ENCODE measurements at regions not wholly inside any gene's neighbourhood (a gene's known extent, or its start where the extent isn't known, plus 50 kb on each side); places are given as distances from the start of the nearest gene placed in this dataset.

DNA sequence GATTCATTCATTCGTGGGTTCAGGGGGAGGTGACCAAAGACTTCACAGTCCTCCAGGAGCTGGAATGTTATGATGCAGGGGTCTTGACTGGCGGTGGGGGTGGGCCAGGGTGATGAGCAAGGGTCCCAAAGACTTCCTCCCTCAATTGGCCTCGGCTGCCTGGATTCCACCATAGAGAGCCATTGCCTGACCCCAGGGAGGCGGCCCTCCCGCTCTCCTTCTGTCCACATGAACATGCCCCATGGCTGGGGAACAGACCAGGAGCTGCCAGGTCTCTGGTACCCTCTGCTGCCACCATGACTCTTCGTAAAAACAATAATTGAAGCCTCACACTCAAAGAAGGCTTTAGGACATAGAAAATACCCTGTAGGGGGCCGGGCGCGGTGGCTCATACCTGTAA, 102.5 kb upstream of the CASZ1 start:
- no peak for FAIRE-seq
- TF ChIP-seq POLR2A (IDR thresholded peaks at IDR 0.05; ENCODE audit: control extremely low read depth in 1 of 2, low read depth in 2 of 2, low read length in 2 of 2) (no peak), TAF1 (IDR thresholded peaks at IDR 0.05; ENCODE audit: low read depth, low read length) (no peak), SP1 (IDR thresholded peaks at IDR 0.05; ENCODE audit: low read depth, low read length) (no peak), EZH2 (IDR thresholded peaks at IDR 0.05; ENCODE audit: low read depth, low read length, severe bottlenecking) (no peak), YY1 (IDR thresholded peaks at IDR 0.05; ENCODE audit: low read depth, low read length) (no peak), RNF2 (IDR thresholded peaks at IDR 0.05; ENCODE audit: borderline replicate concordance, low read depth, low read length, missing control alignments, poor library complexity, severe bottlenecking) (no peak), CTBP2 (IDR thresholded peaks at IDR 0.05; ENCODE audit: borderline replicate concordance, insufficient read depth, insufficient read length, low read length) (no peak), FOSL1 (IDR thresholded peaks at IDR 0.05; ENCODE audit: insufficient read depth, low read depth, low read length) (no peak), JUN (IDR thresholded peaks at IDR 0.05; ENCODE audit: low read depth, low read length) (no peak), BRCA1 (IDR thresholded peaks at IDR 0.05; ENCODE audit: low read depth, low read length) (no peak), SP4 (IDR thresholded peaks at IDR 0.05; ENCODE audit: low read length) (no peak), SUZ12 (IDR thresholded peaks at IDR 0.05; ENCODE audit: low read length) (no peak)
- TF ChIP-seq, protein P1, sequence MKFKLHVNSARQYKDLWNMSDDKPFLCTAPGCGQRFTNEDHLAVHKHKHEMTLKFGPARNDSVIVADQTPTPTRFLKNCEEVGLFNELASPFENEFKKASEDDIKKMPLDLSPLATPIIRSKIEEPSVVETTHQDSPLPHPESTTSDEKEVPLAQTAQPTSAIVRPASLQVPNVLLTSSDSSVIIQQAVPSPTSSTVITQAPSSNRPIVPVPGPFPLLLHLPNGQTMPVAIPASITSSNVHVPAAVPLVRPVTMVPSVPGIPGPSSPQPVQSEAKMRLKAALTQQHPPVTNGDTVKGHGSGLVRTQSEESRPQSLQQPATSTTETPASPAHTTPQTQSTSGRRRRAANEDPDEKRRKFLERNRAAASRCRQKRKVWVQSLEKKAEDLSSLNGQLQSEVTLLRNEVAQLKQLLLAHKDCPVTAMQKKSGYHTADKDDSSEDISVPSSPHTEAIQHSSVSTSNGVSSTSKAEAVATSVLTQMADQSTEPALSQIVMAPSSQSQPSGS (IDR thresholded peaks at IDR 0.05; ENCODE audit: low read length), result no peak

More for the DNA sequence above, 102.5 kb upstream of the CASZ1 start:
- no peak overlapping the region for H3K9ac ChIP-seq (replicated peaks in 1 of 4; ENCODE audit: extremely low read depth in 1 of 4, low read depth in 3 of 4, low read length in 3 of 4)
- POLR2A ChIA-PET (ENCODE audit: partially characterized antibody), result no interaction called here
- H2BK15ac ChIP-seq (ENCODE audit: low read length), result no peak overlapping the region
- no peaks in the 10 kb centered on the region for H3K79me2 ChIP-seq (ENCODE audit: control insufficient read depth in 1 of 2, insufficient read depth in 2 of 2, low read length in 2 of 2)
- 84% methylated on average over 9 of the region's 9 CpGs; no CpG with 5 or more reads in 1 of the 2 experiments for WGBS, 2 experiments (ENCODE audit: extremely low coverage in 1 of 2, insufficient coverage in 1 of 2, insufficient read length in 1 of 2, insufficient replicate concordance in 2 of 2, low coverage in 1 of 2, low lambda C conversion rate in 2 of 2, missing lambda C conversion rate in 1 of 2)
- H3K18ac ChIP-seq (ENCODE audit: extremely low read depth, low read length), result no peak overlapping the region
- no peak overlapping the region for H4K91ac ChIP-seq (replicated peaks; ENCODE audit: insufficient read length, low read length)
- H3K9me3 ChIP-seq (ENCODE audit: insufficient read depth in 2 of 2, low read depth in 1 of 2, low read length in 1 of 2), result no peaks in the 10 kb centered on the region
- H3K79me1 ChIP-seq (ENCODE audit: low read depth, low read length), result no peaks in the 10 kb centered on the region
- H3K27ac ChIP-seq (ENCODE audit: low read depth, low read length), result no peak overlapping the region
- H3K36me3 ChIP-seq (ENCODE audit: control insufficient read depth in 2 of 4, insufficient read depth in 4 of 4, low read length in 3 of 4), result no peaks in the 10 kb centered on the region
- no peak overlapping the region for H2BK5ac ChIP-seq (ENCODE audit: low read depth, low read length)
- H2AFZ ChIP-seq (ENCODE audit: low read length), result no peak overlapping the region
- H3K23ac ChIP-seq (ENCODE audit: insufficient read length), result no peak overlapping the region
- no peak overlapping the region; the same call in 1 of the 2 replicates for H2BK20ac ChIP-seq (ENCODE audit: low read length)
- no peak overlapping the region for H3K4ac ChIP-seq (replicated peaks; ENCODE audit: insufficient read length, low read depth, low read length)
- H4K20me1 ChIP-seq (replicated peaks in 1 of 2; ENCODE audit: control insufficient read depth in 1 of 2, insufficient read depth in 2 of 2, low read length in 2 of 2), result no peaks in the 10 kb centered on the region
- peaks cover 0 to 35% (median 22%) of the 10 kb centered on the region in 4 experiments; a peak in 6 of 7 replicates for H3K4me1 ChIP-seq (replicated peaks in 1 of 4; ENCODE audit: control insufficient read depth in 3 of 4, insufficient read depth in 4 of 4, low read length in 3 of 4)
- no peak for DNase-seq (ENCODE audit: low read depth in 1 of 2, low spot score in 2 of 2)
- H4K5ac ChIP-seq (ENCODE audit: insufficient read length, low read depth, low read length), result no peak overlapping the region
- H3K56ac ChIP-seq (replicated peaks; ENCODE audit: insufficient read length, low read depth, low read length), result no peak overlapping the region
- no peak overlapping the region for H3K4me3 ChIP-seq (ENCODE audit: extremely low read depth in 1 of 4, insufficient read depth in 2 of 4, low read depth in 3 of 4, low read length in 4 of 4)
- peak overlapping the region; percentile 74 for H4K8ac ChIP-seq (ENCODE audit: extremely low read depth, insufficient read depth, low read length)
- H2AK5ac ChIP-seq (ENCODE audit: low read depth, low read length), result no peak overlapping the region
- H3K23me2 ChIP-seq (ENCODE audit: low read depth, low read length), result no peaks in the 10 kb centered on the region
- no peak overlapping the region for H3K4me2 ChIP-seq (ENCODE audit: insufficient read depth in 1 of 2, low read depth in 2 of 2, low read length in 2 of 2)
- no peak overlapping the region for H2BK120ac ChIP-seq (replicated peaks; ENCODE audit: low read depth, low read length)
- no peaks in the 10 kb centered on the region for H3K27me3 ChIP-seq (replicated peaks in 1 of 4; ENCODE audit: control insufficient read depth in 3 of 4, extremely low read depth in 1 of 4, insufficient read depth in 3 of 4, low read length in 3 of 4)
- CTCF ChIA-PET (ENCODE audit: partially characterized antibody), result interaction anchor here (0.9 to 8.0 kb wide), 7 partner anchors 10 to 371 kb away, joined by 3 to 59 read pairs (median 3); no protein-coding TSS in a partner anchor
- H2BK12ac ChIP-seq (ENCODE audit: low read depth, low read length), result no peak overlapping the region
- no peak overlapping the region for H3K14ac ChIP-seq (ENCODE audit: insufficient read length)

All from H1 (cell line).